Activated CD4-positive, alpha-beta T cell treated with anti-CD3 and anti-CD28 coated beads, Interleukin-2, amount 10 ng/mL, durations not matched to agents 7 days and 5 days (primary cell): ENCODE measurements at regions not wholly inside any gene's neighbourhood (a gene's known extent, or its start where the extent isn't known, plus 50 kb on each side); places are given as distances from the start of the nearest gene placed in this dataset.
"Not testable (repeated sequence)": the region's sequence is repeated elsewhere in the genome, so short reads cannot be mapped to it uniquely, and the experiment has no call there.

Source experiments
- CTCF ChIA-PET: fragments of 350-600 bp; sonication (Branson Sonifier 250); formaldehyde crosslinking; loops from one replicate; lab custom pipeline; 2021; ENCODE audit warnings: antibody characterized with exemption; lab: Charles Lee
- POLR2A ChIA-PET: fragments of 350-600 bp; sonication (Branson Sonifier 250); formaldehyde crosslinking; loops from one replicate; lab custom pipeline; 2021; ENCODE audit warnings: antibody characterized with exemption; lab: Charles Lee
- DNase-seq: peaks from one replicate; pipeline ENCODE4 v3.0.0-alpha.2; 2020
- H3K27ac Mint-ChIP-seq: one replicate; pipeline ENCODE4 v1.8.0; 2021; ENCODE audit warnings: mild to moderate bottlenecking, moderate library complexity, mixed read lengths
- H3K27me3 Mint-ChIP-seq: one replicate; pipeline ENCODE4 v1.8.0; 2021; ENCODE audit warnings: mixed read lengths
- H3K36me3 Mint-ChIP-seq: one replicate; pipeline ENCODE4 v1.8.0; 2021; ENCODE audit warnings: low read depth, mixed read lengths
- H3K4me1 Mint-ChIP-seq: one replicate; pipeline ENCODE4 v1.8.0; 2021; ENCODE audit warnings: mixed read lengths
- H3K4me3 Mint-ChIP-seq: one replicate; pipeline ENCODE4 v1.8.0; 2021; ENCODE audit warnings: mild to moderate bottlenecking, moderate library complexity, mixed read lengths
- H3K9me3 Mint-ChIP-seq: one replicate; pipeline ENCODE4 v1.8.0; 2021; ENCODE audit warnings: mixed read lengths

DNA sequence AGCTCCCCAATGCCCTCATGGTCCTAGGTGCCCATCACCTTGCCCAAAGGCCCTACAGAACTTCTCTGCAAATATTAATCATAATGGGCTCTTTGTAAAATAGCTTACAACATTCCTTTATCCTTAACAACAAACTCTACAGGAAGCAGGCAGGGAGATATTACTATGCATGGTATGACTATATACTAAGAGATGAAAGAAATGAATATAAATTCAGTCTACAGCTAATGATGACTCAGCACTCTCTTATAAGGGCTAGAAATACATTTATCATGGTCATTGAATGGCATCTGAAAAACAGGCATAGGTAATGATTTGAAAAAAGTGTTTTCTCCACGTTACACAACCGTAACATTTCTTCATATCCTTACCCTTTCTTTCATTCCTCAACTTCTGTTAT is 254.8 kb upstream of the DSEL start:
- no peaks in the 10 kb centered on the region for H3K4me1 Mint-ChIP-seq
- H3K27ac Mint-ChIP-seq = no peak overlapping the region
- DNase-seq = no peak
- no peak overlapping the region for H3K4me3 Mint-ChIP-seq
- POLR2A ChIA-PET = no interaction called here
- H3K9me3 Mint-ChIP-seq = no peaks in the 10 kb centered on the region
- no peaks in the 10 kb centered on the region for H3K27me3 Mint-ChIP-seq
- CTCF ChIA-PET = no interaction called here
- H3K36me3 Mint-ChIP-seq = no peaks in the 10 kb centered on the region

- DNase-seq = no peak
- H3K27me3 Mint-ChIP-seq = no peaks in the 10 kb centered on the region
- no peak overlapping the region for H3K27ac Mint-ChIP-seq
- POLR2A ChIA-PET = no interaction called here
- H3K36me3 Mint-ChIP-seq = no peaks in the 10 kb centered on the region
- no peak overlapping the region for H3K4me3 Mint-ChIP-seq
- H3K4me1 Mint-ChIP-seq = no peaks in the 10 kb centered on the region
- CTCF ChIA-PET = no interaction called here
- no peaks in the 10 kb centered on the region for H3K9me3 Mint-ChIP-seq
These were observed 254.0 kb upstream of the DSEL start for GRCh38 chr18:67770520-67770919.

GRCh38 chr18:67766930-67767329 is 250.4 kb upstream of the DSEL start:
- Mint-ChIP-seq H3K27me3 (no peaks in the 10 kb centered on the region), H3K36me3 (no peaks in the 10 kb centered on the region), H3K4me1 (no peaks in the 10 kb centered on the region), H3K4me3 (no peak overlapping the region), H3K27ac (no peak overlapping the region), H3K9me3 (no peaks in the 10 kb centered on the region)
- POLR2A ChIA-PET = no interaction called here
- no peak for DNase-seq
- CTCF ChIA-PET = no interaction called here

- H3K4me3 Mint-ChIP-seq, H3K9me3 Mint-ChIP-seq, POLR2A ChIA-PET, CTCF ChIA-PET, H3K27ac Mint-ChIP-seq, H3K4me1 Mint-ChIP-seq, H3K27me3 Mint-ChIP-seq, DNase-seq, H3K36me3 Mint-ChIP-seq: not testable (repeated sequence)
These were observed 235.7 kb upstream of the DSEL start for GRCh38 chr18:67752211-67752610.

DNA sequence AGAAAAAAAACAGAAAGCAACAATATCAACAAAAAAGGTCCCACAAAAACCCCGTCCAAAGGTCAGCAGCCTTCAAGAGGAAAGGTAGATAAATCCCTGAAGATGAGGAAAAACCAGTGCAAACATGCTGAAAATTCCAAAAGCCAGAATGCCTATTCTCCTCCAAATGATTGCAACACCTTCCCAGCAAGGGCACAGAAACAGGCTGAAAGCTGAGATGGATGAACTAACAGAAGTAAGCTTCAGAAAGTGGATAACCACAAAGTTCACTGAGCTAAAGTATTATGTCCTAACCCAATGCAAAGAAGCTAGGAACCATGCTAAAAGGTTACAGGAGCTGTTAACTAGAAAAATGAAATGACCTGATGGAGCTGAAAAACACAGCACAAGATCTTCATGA is 226.4 kb upstream of the DSEL start:
- DNase-seq = no peak
- Mint-ChIP-seq H3K4me1 (no peaks in the 10 kb centered on the region), H3K9me3 (peaks cover 24% of the 10 kb centered on the region), H3K27me3 (no peaks in the 10 kb centered on the region), H3K27ac (no peak overlapping the region), H3K36me3 (no peaks in the 10 kb centered on the region), H3K4me3 (no peak overlapping the region)
- ChIA-PET POLR2A (no interaction called here), CTCF (no interaction called here)

DNA sequence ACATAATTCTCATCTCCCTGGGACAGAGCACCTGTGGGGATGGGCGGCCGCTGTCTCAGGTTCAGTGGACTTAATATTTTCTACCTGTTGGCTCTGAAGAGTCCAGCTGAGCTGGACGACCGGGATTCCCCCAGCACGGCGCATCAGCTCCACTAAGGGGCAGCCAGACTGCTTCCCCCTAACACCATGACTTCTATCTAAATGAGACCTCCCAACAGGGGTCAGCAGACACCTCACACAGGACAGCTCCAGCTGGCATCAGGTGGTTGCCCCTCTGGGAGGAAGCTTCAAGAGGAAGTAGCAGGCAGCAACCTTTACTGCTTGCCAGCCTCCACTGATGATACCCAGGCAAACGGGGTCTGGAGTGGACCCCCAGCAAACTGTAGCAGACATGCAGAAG is 226.0 kb upstream of the DSEL start:
- POLR2A ChIA-PET = no interaction called here
- no peaks in the 10 kb centered on the region for H3K4me1 Mint-ChIP-seq
- H3K27me3 Mint-ChIP-seq = no peaks in the 10 kb centered on the region
- H3K27ac Mint-ChIP-seq = no peak overlapping the region
- DNase-seq = no peak
- H3K9me3 Mint-ChIP-seq = peaks cover 22% of the 10 kb centered on the region
- CTCF ChIA-PET = no interaction called here
- no peaks in the 10 kb centered on the region for H3K36me3 Mint-ChIP-seq
- H3K4me3 Mint-ChIP-seq = no peak overlapping the region

DNA sequence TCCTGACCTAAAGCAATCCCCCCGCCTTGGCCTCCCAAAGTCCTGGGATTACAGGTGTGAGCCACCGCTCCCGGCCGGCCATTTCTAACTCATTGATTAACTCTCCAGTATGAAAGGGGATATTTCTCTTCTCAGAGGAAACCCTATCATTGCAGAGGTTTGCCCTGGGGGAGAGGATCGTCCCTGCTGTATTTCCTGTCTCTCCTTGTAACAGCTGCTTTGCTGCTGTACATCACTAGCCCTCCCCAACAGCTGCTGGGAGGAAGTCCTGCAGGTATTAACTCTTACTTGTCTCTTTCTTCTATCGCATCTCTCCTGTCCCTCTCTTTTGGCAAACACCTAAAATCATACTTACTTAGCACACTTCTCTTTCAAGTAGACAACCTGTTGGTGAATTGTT is 219.0 kb upstream of the DSEL start:
- no peak overlapping the region for H3K27ac Mint-ChIP-seq
- ChIA-PET POLR2A (no interaction called here), CTCF (no interaction called here)
- H3K27me3 Mint-ChIP-seq = no peaks in the 10 kb centered on the region
- no peaks in the 10 kb centered on the region for H3K36me3 Mint-ChIP-seq
- no peak for DNase-seq
- H3K9me3 Mint-ChIP-seq = no peaks in the 10 kb centered on the region
- no peak overlapping the region for H3K4me3 Mint-ChIP-seq
- H3K4me1 Mint-ChIP-seq = no peaks in the 10 kb centered on the region

DNA sequence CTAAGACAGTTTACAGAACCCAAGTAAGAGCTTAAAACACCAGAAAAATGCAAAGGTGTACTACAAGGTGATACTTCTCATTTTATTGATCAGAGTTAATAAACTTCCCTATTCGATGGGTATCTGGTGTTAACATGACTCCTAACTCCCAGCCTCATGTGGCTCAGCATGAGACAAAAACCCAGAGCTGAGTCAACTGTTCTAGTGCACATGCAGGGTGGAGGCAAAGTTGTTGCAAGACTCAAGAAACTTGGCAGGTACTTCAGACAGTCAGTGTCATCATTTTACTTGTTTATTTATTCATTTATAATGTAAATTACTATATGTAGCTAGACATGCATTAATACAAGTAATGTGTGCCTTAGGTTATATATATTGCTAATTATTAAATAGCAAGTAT is 216.6 kb upstream of the DSEL start:
- no peak overlapping the region for H3K27ac Mint-ChIP-seq
- CTCF ChIA-PET = no interaction called here
- no peak overlapping the region for H3K4me3 Mint-ChIP-seq
- DNase-seq = no peak
- H3K4me1 Mint-ChIP-seq = no peaks in the 10 kb centered on the region
- no peaks in the 10 kb centered on the region for H3K36me3 Mint-ChIP-seq
- no peaks in the 10 kb centered on the region for H3K9me3 Mint-ChIP-seq
- no peaks in the 10 kb centered on the region for H3K27me3 Mint-ChIP-seq
- POLR2A ChIA-PET = no interaction called here

- Mint-ChIP-seq H3K36me3 (no peaks in the 10 kb centered on the region), H3K4me1 (no peaks in the 10 kb centered on the region), H3K9me3 (no peaks in the 10 kb centered on the region), H3K4me3 (no peak overlapping the region), H3K27me3 (no peaks in the 10 kb centered on the region), H3K27ac (no peak overlapping the region)
- POLR2A ChIA-PET = no interaction called here
- CTCF ChIA-PET = no interaction called here
- no peak for DNase-seq
These were observed 215.3 kb upstream of the DSEL start for GRCh38 chr18:67731851-67732250.

DNA sequence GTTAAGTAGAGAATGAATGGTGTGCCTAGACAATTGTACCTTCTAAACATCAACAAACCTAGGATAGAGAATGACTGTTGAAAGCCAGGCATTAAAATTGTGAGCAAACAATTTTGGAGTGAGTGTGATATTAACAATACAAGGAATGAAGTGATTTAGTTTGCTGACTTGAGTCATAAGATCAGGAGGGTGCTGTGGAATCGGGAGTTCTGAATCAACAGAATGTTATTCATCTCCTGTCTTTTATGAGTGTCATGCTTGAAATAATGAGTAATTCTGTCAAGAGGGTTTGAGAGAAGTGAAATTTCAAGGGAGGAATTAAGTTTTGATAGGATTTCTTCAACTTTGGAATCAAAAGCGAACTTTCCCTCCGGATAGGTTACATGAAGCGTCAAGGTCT is 214.4 kb upstream of the DSEL start:
- ChIA-PET CTCF (no interaction called here), POLR2A (no interaction called here)
- DNase-seq = no peak
- Mint-ChIP-seq H3K27ac (no peak overlapping the region), H3K36me3 (no peaks in the 10 kb centered on the region), H3K9me3 (no peaks in the 10 kb centered on the region), H3K4me3 (no peak overlapping the region), H3K27me3 (no peaks in the 10 kb centered on the region), H3K4me1 (no peaks in the 10 kb centered on the region)

DNA sequence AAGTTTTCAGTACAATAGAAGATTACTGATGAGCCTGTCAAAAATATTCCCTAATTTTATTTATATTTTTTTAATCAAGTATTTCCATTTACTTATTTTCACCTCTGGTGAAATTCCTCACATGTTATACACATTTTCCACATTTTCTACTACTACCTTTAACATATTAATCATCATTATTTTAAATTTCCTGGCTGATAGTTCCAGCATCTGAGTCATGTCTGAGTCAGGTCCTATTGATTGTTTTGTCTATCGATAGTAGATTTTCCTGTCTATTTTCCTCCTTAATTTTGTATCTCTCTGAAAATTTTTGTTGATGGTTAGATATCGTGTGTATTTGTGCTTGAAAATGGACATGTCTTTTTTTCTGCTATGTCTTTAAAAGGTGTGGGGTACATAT is 211.8 kb upstream of the DSEL start:
- no peak overlapping the region for H3K4me3 Mint-ChIP-seq
- H3K27me3 Mint-ChIP-seq = no peaks in the 10 kb centered on the region
- no peaks in the 10 kb centered on the region for H3K36me3 Mint-ChIP-seq
- H3K4me1 Mint-ChIP-seq = no peaks in the 10 kb centered on the region
- H3K27ac Mint-ChIP-seq = no peak overlapping the region
- DNase-seq = no peak
- H3K9me3 Mint-ChIP-seq = peaks cover 3% of the 10 kb centered on the region
- ChIA-PET POLR2A (interaction anchor here (0.6 kb wide), 1 partner anchor 350 kb away, joined by 4 read pairs; no protein-coding TSS in a partner anchor), CTCF (interaction anchor here (0.7 kb wide), 1 partner anchor 982 kb away, joined by 3 read pairs; no protein-coding TSS in a partner anchor)

DNA sequence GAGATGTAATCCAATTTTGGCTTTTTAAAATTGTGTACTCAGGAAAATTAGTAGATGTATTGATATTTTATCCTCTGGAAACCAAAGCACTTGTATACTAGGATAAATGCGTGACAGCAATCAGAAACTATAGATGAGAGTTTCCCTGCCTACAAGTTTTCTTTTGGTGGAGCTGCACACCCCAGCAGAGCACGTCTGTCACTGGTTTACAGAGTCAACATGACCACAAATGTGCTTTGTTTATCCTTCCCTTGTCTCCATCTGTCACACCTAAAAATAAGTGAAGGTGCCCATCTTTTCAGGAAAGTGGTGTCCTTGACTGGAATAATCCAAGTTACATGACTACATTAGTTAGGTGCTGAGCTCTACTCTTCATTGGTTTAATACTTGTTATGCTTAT is 210.4 kb upstream of the DSEL start:
- no peak overlapping the region for H3K4me3 Mint-ChIP-seq

DNA sequence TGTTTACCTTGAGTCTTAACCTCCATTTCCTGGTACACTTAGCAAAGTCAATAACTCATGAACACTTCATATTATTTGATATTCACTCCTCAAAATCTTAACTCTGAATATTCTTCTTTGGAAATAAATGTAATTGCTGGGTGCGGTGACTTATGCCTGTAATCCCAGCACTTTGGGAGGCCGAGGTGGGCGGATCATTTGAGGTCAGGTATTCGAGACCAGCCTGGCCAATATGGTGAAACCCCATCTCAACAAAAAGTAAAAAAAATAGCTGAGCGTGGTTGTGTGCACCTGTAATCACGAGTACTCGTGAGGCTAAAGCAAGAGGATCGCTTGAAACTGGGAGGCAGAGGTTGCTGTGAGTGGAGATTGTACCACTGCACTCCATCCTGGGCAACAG is 201.3 kb upstream of the DSEL start:
- no peak overlapping the region for H3K4me3 Mint-ChIP-seq
- H3K27me3 Mint-ChIP-seq = no peaks in the 10 kb centered on the region
- no peaks in the 10 kb centered on the region for H3K9me3 Mint-ChIP-seq
- POLR2A ChIA-PET = no interaction called here
- H3K36me3 Mint-ChIP-seq = no peaks in the 10 kb centered on the region
- H3K4me1 Mint-ChIP-seq = no peaks in the 10 kb centered on the region
- no peak for DNase-seq
- no peak overlapping the region for H3K27ac Mint-ChIP-seq
- CTCF ChIA-PET = no interaction called here

More for the DNA sequence above, 210.4 kb upstream of the DSEL start:
- Mint-ChIP-seq H3K27me3 (no peaks in the 10 kb centered on the region), H3K27ac (no peak overlapping the region), H3K36me3 (no peaks in the 10 kb centered on the region), H3K4me1 (no peaks in the 10 kb centered on the region), H3K9me3 (peaks cover 3% of the 10 kb centered on the region)
- POLR2A ChIA-PET = no interaction called here
- DNase-seq = no peak
- CTCF ChIA-PET = no interaction called here

- H3K27me3 Mint-ChIP-seq = no peaks in the 10 kb centered on the region
- CTCF ChIA-PET = no interaction called here
- POLR2A ChIA-PET = no interaction called here
- no peak overlapping the region for H3K4me3 Mint-ChIP-seq
- no peaks in the 10 kb centered on the region for H3K36me3 Mint-ChIP-seq
- H3K9me3 Mint-ChIP-seq = no peaks in the 10 kb centered on the region
- H3K27ac Mint-ChIP-seq = no peak overlapping the region
- no peaks in the 10 kb centered on the region for H3K4me1 Mint-ChIP-seq
- DNase-seq = no peak
These were observed 199.0 kb upstream of the DSEL start for GRCh38 chr18:67715567-67715966.
